Breast epithelium (tissue), 3 donors: ENCODE measurements at regions not wholly inside any gene's neighbourhood (a gene's known extent, or its start where the extent isn't known, plus 50 kb on each side); places are given as distances from the start of the nearest gene placed in this dataset.

Experiments
- CTCF ChIP-seq, 3 donors: fragments of 450-650 bp; IDR thresholded peaks; one replicate each; pipeline ENCODE4 v1.5.1; 2016 to 2017; ENCODE audit warnings: antibody characterized with exemption in 3 of 3, mild to moderate bottlenecking in 3 of 3, moderate library complexity in 3 of 3
- POLR2A ChIP-seq: fragments of 450-650 bp; IDR thresholded peaks from one replicate; pipeline ENCODE4 v1.6.1; 2016; ENCODE audit warnings: antibody characterized with exemption, mild to moderate bottlenecking, moderate library complexity

DNA sequence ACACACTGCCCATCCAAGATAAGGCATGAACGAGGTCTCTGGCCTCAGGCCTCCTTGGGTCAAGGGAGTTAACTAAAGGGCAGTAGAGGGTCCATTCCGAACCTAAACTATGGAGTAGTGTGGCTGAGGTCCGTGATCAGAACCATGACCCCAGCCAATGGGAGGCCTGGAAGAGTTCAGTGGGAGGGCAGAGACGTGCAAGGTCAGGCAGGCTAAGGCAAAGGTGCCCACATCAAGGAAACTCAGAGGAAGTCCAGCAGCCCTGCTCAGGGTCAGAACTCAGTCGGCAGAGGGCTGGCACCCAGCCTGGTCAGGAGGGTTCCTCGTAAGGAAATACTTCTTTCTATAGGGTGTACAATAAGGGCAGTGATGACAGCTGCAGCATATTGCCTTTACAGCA is 152.2 kb downstream of the SOD2 start:
- TF ChIP-seq POLR2A: no peak
- no peak for TF ChIP-seq CTCF (IDR thresholded peaks at IDR 0.05)
